CD4-positive, alpha-beta T cell treated with Interleukin-17A for 4 hours (primary cell): ENCODE measurements at regions not wholly inside any gene's neighbourhood (a gene's known extent, or its start where the extent isn't known, plus 50 kb on each side); places are given as distances from the start of the nearest gene placed in this dataset.
"Not testable (repeated sequence)": the region's sequence is repeated elsewhere in the genome, so short reads cannot be mapped to it uniquely, and the experiment has no call there.

ENCODE experiments used
- DNase-seq: peaks from one replicate; pipeline ENCODE4 v3.0.0-alpha.2; 2020; ENCODE audit warnings: mixed read lengths

- not testable (repeated sequence) for DNase-seq
These were observed 137.6 kb downstream of the TMEM121 start for GRCh38 chr14:105663818-105664596.

DNA sequence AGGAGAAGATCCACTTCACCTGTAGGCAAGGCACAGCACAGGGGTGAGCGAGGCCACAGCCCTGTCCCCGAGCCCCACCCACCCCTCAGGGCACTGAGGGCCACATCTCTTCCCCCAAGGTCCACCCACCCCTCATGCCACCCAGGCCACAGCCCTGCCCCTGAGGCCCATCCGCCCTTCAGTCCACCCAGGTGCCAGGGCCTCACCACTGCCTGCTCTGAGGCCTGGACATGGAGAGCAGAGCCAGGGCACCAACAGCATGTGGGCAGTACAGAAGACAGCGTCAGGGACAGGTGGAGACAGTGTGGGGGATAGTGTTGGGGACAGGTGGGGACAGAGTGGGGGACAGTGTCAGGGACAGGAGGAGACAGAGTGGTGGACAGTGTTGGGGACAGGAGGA is 138.3 kb downstream of the TMEM121 start:
- DNase-seq, result no peak

DNA sequence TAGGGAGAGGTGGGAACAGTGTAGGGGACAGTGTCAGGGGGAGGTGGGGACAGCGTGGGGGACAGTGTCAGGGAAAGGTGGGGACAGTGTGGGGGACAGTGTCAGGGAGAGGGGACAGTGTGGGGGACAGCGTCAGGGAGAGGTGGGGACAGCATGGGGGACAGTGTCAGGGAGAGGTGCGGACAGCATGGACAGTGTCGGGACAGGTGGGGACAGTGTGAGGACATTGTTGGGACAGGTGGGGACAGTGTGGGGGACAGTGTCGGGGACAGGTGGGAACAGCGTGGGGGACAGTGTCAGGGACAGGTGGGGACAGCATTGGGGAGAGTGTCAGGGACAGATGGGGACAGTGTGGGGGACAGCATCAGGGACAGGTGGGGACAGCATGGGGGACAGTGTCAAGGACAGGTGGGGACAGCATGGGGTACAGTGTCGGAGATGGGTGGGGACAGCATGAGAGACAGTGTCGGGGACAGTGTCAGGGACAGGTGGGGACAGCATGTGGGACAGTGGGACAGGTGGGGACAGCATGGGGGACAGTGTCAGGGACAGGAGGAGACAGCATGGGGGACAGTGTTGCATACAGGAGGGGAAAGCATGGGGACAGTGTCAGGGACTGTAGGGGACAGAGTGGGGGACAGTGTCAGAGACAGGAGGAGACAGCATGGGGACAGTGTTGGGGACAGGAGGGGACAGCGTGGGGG is 139.0 kb downstream of the TMEM121 start:
- DNase-seq, result no peak

- DNase-seq, result no peak
These were observed 139.5 kb downstream of the TMEM121 start for GRCh38 chr14:105665951-105666277.

DNA sequence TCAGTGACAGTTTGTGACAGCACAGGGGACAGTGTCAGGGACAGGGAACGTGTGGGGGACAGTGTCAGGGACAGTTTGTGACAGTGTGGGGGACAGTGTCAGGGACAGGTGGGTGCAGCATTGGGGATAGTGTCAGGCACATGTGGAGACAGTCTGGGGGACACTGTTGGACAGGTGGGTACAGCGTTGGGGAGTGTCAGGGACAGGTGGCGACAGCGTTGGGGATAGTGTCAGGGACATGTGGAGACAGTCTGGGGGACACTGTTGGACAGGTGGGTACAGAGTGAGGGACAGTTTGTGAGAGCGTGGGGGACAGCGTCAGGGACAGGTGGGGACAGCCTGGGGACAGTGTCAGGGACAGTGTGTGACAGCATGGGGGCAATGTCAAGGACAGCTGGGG is 140.0 kb downstream of the TMEM121 start:
- DNase-seq, result no peak

DNA sequence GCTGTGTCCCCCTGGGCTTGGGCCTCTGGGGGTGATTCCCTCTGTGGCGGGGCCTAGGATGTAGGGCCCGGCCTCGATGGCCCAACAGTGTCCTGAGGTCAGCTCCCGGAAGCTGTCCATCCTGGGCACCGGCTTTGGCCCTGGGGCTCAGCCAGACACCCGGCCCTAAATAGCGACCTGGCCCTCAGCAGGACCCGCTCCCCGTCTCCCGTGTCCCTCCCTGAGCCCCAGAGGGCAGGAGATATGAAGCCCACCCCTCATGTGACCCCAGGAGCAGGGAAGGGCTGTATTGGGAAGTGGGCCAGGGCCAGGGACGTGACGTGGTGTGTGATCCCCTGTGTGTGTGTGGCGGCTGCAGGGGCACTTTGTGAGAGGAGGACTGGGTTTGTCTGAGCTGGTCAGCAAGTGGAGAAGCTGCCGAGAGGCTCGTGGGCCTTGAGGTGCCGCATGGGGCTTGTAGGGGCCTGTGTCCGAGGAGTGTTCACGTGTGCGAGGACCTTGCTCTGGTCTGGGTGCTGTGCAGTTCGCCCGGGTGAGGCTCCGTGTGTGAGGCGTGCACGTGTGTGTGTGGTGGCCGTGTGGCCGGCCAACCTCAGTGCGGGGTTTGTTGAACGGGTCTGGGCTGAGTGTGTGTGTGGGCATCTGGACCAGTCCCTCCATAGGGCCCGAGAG is 140.7 kb downstream of the TMEM121 start:
- DNase-seq, result not testable (repeated sequence)

DNA sequence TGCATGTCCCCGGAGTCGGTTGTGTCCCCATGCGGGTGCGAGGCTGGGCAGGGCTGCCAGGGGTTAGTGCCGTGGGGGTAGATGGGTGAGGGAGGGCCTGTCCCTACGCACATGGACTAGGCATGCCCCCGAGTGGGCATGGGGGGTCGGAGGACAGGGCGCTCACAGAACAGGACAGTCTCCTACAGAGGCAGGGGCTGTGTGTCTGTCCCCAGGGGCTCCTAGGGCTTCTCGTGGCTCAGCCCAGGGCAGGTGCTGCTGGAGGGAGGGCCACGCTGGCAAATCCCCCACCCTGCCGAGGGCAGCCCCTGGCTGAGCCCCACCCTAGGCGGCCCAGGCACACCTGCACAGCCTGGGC is 141.3 kb downstream of the TMEM121 start:
- DNase-seq, result not testable (repeated sequence)

GRCh38 chr14:105668021-105668420 is 141.6 kb downstream of the TMEM121 start:
- DNase-seq, result not testable (repeated sequence)

GRCh38 chr14:105668471-105669230 is 142.3 kb downstream of the TMEM121 start:
- DNase-seq, result not testable (repeated sequence)

DNA sequence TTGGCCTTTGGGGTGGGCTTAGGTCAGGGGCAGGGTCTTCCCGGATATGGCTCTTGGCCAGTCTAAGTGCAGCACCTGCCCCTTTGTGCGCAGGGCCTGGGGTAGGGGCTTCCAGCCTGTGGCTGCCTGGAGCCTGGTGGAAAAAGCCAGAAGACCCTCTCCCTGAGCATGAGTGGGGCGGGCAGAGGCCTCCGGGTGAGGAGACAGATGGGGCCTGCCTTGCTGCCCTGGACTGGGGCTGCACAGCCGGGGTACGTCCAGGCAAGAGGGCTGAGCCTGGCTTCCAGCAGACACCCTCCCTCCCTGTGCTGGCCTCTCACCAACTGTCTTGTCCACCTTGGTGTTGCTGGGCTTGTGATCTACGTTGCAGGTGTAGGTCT is 142.8 kb downstream of the TMEM121 start:
- DNase-seq, result not testable (repeated sequence)

DNA sequence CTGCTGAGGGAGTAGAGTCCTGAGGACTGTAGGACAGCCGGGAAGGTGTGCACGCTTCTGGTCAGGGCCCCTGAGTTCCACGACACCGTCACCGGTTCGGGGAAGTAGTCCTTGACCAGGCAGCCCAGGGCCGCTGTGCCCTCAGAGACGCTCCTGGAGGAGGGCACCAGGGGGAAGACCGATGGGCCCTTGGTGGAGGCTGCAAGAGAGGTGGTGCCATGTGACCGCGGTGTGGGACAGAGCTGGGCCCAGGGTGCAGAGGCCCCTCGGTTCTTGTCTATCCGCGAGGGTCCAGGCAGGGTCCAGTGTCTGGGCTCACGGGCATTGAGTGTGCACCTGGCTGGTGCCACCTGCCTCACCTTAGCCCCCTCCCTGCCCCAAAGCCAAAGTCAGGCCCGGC is 143.3 kb downstream of the TMEM121 start:
- DNase-seq, result not testable (repeated sequence)

DNA sequence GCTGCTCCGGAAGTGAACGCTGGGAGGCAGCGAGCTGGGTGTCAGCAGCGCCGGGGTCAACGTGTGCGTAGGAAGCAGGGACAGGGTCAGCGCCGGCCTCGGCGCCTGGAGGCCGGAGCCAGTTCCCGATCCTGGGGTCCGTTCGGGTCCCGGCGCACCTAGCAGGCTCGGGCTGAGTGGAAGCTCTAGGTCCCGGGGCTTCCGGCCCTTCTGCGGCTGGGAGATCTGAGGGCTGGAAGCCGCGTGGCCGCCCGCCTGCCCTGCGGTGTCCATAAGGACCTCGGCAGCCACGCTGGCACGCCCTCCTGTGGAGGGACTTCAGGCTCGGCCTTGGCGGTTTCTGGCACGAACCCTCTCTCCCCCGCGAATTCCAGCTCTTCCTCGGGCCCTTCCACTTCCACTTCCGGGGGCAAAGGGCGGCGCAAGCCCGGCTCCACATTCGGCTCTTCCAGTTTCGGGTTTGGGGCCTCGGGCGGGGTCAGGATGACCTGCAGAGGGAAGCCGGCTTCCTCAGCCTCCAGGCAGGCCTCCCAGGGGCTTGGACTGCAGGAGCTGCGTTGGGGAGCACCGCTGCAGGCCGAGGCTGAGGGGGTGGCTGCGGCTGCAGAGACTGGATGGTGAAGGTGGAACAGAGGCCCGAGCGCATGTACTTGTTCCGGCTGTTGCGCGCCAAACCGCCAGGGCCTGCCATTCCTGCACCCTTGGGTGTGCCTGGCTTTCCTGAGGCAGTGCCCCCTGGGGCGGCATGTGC is 146.2 kb downstream of the TMEM121 start:
- not testable (repeated sequence) for DNase-seq

DNA sequence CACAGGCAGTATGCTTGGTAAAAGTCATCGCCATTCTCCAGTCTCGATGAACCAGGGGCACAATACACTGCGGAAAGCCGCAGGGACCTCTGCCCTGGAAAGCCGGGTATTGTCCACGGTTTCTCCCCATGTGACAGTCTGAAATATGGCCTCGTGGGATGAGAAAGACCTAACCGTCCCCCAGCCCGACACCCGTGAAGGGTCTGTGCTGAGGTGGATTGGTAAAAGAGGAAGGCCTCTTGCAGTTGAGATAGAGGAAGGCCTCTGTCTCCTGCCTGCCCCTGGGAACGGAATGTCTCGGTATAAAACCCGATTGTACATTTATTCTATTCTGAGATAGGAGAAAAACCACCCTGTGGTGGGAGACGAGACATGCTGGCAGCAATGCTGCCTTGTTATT is 149.1 kb downstream of the TMEM121 start:
- not testable (repeated sequence) for DNase-seq

DNA sequence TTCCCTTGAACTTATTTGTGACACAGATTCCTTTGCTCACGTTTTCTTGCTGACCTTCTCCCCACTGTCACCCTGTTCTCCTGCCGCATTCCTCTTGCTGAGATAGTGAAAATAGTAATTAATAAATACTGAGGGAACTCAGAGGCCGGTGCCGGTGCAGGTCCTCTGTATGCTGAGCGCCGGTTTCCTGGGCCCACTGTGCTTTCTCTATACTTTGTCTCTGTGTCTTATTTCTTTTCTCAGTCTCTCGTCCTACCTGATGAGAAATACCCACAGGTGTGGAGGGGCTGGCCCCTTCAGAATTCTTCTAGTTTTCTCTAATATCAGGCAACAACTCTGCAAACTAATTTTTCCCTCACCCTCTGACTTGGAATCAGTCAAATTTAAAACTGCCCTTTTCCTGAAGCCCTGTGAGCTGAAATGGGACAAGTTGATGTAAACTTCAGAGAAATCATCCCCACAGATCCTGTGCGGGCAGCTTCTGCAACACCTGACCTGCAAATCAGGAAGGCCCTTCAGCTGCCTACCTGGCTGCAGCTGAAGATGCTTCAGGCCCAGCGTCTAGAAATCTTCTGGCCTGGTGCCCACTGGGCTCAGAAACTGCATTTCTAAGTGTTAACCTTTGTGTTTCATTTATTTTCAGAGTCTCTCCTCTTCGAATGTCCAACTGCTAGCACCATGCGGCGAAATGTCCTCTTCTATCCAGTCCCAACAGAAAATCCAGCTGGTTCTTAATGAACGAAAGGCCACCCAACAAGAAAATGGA is 149.7 kb downstream of the TMEM121 start:
- not testable (repeated sequence) for DNase-seq

- DNase-seq, result not testable (repeated sequence)
These were observed 151.7 kb downstream of the TMEM121 start for GRCh38 chr14:105678057-105678456.

DNA sequence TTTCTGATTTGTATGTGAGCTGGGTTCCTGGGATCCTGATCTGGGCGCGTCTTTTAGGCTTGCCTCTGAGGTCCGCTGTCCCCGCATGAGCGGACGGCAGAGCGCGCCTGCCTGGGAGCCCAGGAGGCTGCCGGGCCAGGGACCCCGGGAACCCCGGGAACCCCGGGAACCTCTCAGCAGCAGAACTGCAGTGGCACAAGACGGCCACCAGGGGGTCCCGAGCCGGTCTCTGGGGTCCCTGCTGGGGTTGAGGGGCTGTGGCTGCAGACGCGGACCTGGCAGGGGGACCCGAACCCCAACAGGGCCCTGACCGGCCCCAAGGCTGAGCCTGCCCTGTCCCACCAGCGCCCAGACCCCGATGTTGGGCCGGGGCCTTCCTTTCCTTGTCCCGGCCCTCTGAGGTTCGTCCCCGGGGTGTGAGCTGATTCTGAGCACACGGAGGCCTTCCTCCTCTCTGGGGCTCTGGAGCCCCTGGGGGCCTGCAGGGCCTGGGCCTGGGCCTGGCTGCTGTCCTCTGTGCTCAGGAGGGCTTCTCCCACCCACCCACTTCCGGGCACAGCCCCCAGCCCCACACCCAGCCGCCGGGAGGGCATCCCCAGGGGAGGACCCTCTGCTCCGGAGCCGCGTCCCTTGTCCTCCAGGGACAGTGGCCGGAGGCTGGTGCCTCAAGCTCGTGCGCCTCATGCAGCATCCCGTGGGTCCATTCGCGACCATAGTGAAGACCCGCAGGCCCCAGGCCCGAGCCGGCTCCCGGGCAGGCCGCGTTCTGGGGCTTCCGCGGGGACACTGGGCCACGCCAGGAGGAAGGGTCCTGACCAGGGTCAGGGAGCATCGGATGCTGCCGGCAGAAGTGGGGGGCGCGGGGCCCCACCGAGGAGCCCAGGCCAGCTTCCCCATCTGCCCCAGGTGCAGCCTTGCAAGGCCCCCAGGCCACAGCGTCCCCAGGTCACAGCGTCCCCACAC is 152.9 kb downstream of the TMEM121 start:
- DNase-seq, result not testable (repeated sequence)

- DNase-seq, result peak; percentile 19
These were observed 153.8 kb downstream of the TMEM121 start for GRCh38 chr14:105679959-105680735.

DNA sequence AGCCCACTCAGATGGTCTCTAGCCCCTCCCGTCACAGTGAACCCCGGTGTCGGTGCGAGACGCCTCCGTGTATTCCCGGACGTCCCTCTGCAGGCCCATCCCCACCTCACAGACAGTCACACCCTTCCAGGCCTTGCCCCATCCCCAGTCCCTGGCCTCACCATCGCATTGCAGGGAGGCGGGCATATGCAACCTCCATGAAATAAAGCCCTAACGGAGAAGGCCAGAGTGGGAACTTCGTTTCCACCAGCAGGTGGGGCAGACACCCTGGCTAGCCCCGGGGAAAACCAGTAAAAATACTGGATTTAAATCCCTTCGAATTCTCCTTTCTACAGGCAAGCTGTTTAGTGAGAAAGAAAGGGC is 154.3 kb downstream of the TMEM121 start:
- DNase-seq, result not testable (repeated sequence)

DNA sequence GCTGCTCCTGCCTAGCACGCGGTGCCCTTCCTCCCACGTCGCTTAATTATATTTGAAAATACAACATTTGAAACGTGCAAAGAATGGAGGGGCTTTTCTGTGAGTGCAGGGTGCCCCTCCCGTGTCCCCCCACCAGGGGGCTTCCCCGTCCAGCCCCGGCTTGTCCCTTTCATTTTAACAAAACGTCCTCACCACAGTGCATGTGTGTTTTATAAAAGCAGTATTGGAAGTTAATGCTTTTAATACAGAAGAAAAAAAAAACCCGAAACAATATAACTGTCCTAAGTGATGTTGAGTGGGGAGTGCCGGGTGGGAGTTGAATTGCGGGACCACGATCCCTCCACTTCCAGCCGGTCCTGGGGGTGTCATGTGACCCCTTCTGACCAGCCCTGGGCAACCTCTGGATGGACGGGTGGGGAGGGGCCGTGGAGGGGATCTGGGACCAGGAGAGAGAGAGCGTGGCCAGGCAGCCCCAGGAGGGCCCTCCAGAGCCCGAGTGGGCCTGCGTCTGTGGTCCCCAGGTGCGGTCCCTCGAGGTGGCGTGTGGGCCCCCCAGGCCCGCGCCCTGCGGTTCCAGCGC is 155.3 kb downstream of the TMEM121 start:
- not testable (repeated sequence) for DNase-seq
